Chondrocyte (in vitro differentiated cells): ENCODE measurements at regions not wholly inside any gene's neighbourhood (a gene's known extent, or its start where the extent isn't known, plus 50 kb on each side); places are given as distances from the start of the nearest gene placed in this dataset.

Experiments used
- DNase-seq: peaks from one replicate; pipeline ENCODE4 v3.0.0; 2021; ENCODE audit warnings: mixed read lengths, low spot score
- H3K27ac Mint-ChIP-seq: one replicate; pipeline ENCODE4 v1.8.0; 2021; ENCODE audit warnings: mild to moderate bottlenecking, moderate library complexity, mixed read lengths; ENCODE audit not compliant: unreplicated experiment
- H3K27me3 Mint-ChIP-seq: 2 replicates; pipeline ENCODE4 v1.8.0; 2021; ENCODE audit warnings: low read depth, mixed read lengths
- H3K36me3 Mint-ChIP-seq: 2 replicates; pipeline ENCODE4 v1.8.0; 2021; ENCODE audit warnings: low read depth, mixed read lengths
- H3K4me1 Mint-ChIP-seq: 2 replicates; pipeline ENCODE4 v1.8.0; 2021; ENCODE audit warnings: low read depth, mild to moderate bottlenecking, mixed read lengths
- H3K4me3 Mint-ChIP-seq: one replicate; pipeline ENCODE4 v1.8.0; 2021; ENCODE audit warnings: mild to moderate bottlenecking, moderate library complexity, mixed read lengths; ENCODE audit not compliant: unreplicated experiment
- H3K9me3 Mint-ChIP-seq: 2 replicates; pipeline ENCODE4 v1.8.0; 2021; ENCODE audit warnings: low read depth, mixed read lengths
- CTCF ChIP-seq: fragments of 200-600 bp; sonication (generic); IDR thresholded peaks from 2 replicates; pipeline ENCODE4 v1.5.0; 2021; ENCODE audit warnings: antibody characterized with exemption, mild to moderate bottlenecking, moderate library complexity

- Mint-ChIP-seq H3K4me1 (no peaks in the 10 kb centered on the region), H3K4me3 (no peak overlapping the region), H3K27me3 (no peaks in the 10 kb centered on the region), H3K27ac (no peak overlapping the region), H3K36me3 (no peaks in the 10 kb centered on the region), H3K9me3 (no peaks in the 10 kb centered on the region)
- TF ChIP-seq CTCF, result no peak
- no peak for DNase-seq
Observed at GRCh38 chr4:98804403-98804802, 124.5 kb downstream of the EIF4E start.

- Mint-ChIP-seq H3K4me1 (no peaks in the 10 kb centered on the region), H3K36me3 (no peaks in the 10 kb centered on the region), H3K27ac (no peak overlapping the region), H3K4me3 (no peak overlapping the region), H3K27me3 (no peaks in the 10 kb centered on the region), H3K9me3 (no peaks in the 10 kb centered on the region)
- DNase-seq, result no peak
- no peak for TF ChIP-seq CTCF
Observed at GRCh38 chr4:98803251-98803650, 125.7 kb downstream of the EIF4E start.

- no peaks in the 10 kb centered on the region for H3K4me1 Mint-ChIP-seq
- no peaks in the 10 kb centered on the region for H3K27me3 Mint-ChIP-seq
Observed at GRCh38 chr4:98802770-98803198, 126.1 kb downstream of the EIF4E start.

DNA sequence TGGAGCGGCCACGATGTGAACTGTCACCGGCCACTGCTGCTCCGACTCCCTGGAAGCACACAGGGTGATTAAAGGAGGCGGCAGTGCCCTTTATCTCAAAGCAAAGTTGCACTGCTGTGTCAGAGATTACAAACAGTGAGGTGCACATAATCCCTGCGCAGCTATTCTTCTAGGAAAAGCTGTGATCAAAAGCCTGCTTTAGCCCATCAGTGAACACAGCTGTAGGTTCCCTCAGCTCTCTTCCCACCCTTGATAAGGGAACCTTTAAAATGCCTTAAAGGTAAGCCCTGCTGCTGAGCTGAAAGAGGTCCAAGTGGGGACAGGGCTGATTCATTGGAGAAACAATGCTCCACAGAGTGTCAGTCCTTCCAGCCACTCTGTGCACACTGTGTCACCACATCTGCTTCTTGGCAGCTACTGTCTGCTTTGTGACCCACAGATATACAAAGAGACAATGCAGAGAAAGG is 127.6 kb downstream of the EIF4E start:
- Mint-ChIP-seq H3K9me3 (no peaks in the 10 kb centered on the region), H3K4me1 (no peaks in the 10 kb centered on the region), H3K27me3 (no peaks in the 10 kb centered on the region), H3K4me3 (no peak overlapping the region), H3K27ac (no peak overlapping the region), H3K36me3 (no peaks in the 10 kb centered on the region)
- no peak for DNase-seq
- no peak for TF ChIP-seq CTCF

More at GRCh38 chr4:98802770-98803198, 126.1 kb downstream of the EIF4E start:
- Mint-ChIP-seq H3K27ac (no peak overlapping the region), H3K4me3 (no peak overlapping the region), H3K9me3 (no peaks in the 10 kb centered on the region), H3K36me3 (no peaks in the 10 kb centered on the region)
- no peak for TF ChIP-seq CTCF
- no peak for DNase-seq

GRCh38 chr4:98796991-98797390 is 131.9 kb downstream of the EIF4E start:
- Mint-ChIP-seq H3K36me3 (no peaks in the 10 kb centered on the region), H3K4me1 (peaks cover 3% of the 10 kb centered on the region), H3K27me3 (no peaks in the 10 kb centered on the region), H3K27ac (no peak overlapping the region), H3K9me3 (no peaks in the 10 kb centered on the region), H3K4me3 (no peak overlapping the region)
- no peak for DNase-seq
- TF ChIP-seq CTCF, result no peak
